Aorta (tissue), 5 donors: ENCODE measurements at regions not wholly inside any gene's neighbourhood (a gene's known extent, or its start where the extent isn't known, plus 50 kb on each side); places are given as distances from the start of the nearest gene placed in this dataset.

ENCODE experiments used
- ATAC-seq: fragments of 200-7000 bp; cut with Tn5 transposase; one replicate; pipeline ENCODE4 v1.9.1; 2022; ENCODE audit warnings: moderate library complexity; ENCODE audit not compliant: low FRiP score
- DNase-seq, 2 donors: peaks; one replicate each; pipeline ENCODE4 v3.0.0-alpha.2; 2020
- H3K27ac ChIP-seq, 2 donors: one replicate each; pipeline ENCODE4 v1.5.1; 2013; ENCODE audit warnings: low read length in 2 of 2, mild to moderate bottlenecking in 2 of 2, moderate library complexity in 2 of 2, control low read depth in 1 of 2, inconsistent platforms in 1 of 2, low read depth in 1 of 2
- H3K27me3 ChIP-seq, 2 donors: one replicate each; pipeline ENCODE4 v1.6.1; 2013; ENCODE audit warnings: control low read depth in 1 of 2, low read length in 1 of 2, mild to moderate bottlenecking in 1 of 2, moderate library complexity in 1 of 2; ENCODE audit not compliant: insufficient read depth in 2 of 2, control insufficient read depth in 1 of 2
- H3K36me3 ChIP-seq, 2 donors: one replicate each; pipeline ENCODE4 v1.6.1; 2013; ENCODE audit warnings: control low read depth in 1 of 2, low read length in 1 of 2, mild to moderate bottlenecking in 1 of 2; ENCODE audit not compliant: insufficient read depth in 2 of 2, control insufficient read depth in 1 of 2
- H3K4me1 ChIP-seq, 2 donors: one replicate each; pipeline ENCODE4 v1.6.1; 2013; ENCODE audit warnings: low read length in 2 of 2, control low read depth in 1 of 2, mild to moderate bottlenecking in 1 of 2, moderate library complexity in 1 of 2; ENCODE audit not compliant: insufficient read depth in 2 of 2, control insufficient read depth in 1 of 2
- H3K4me3 ChIP-seq, 2 donors: one replicate each; pipeline ENCODE4 v1.5.1; 2013; ENCODE audit warnings: low read length in 2 of 2, control low read depth in 1 of 2, mild to moderate bottlenecking in 1 of 2
- H3K9me3 ChIP-seq: one replicate; pipeline ENCODE4 v1.6.1; 2013; ENCODE audit warnings: mild to moderate bottlenecking, low read length; ENCODE audit not compliant: control insufficient read depth
- WGBS, 2 donors: extraction: QIAGEN DNeasy Blood & Tissue Kit; methylation state at CpG; one replicate each; pipeline ENCODE4 v1.1.7; 2013; 5-methylcytosine and 5-hydroxymethylcytosine counted together
- intact Hi-C, 2 donors: fragments of 100-400 bp; cut with DNase I; formaldehyde crosslinking; loops; one replicate each; pipeline versions ENCODE4 v1.14.2 to v1.15.0; 2022
- donor health status: healthy with polysubstance abuse.
- donor health status: Bipolar disorder and iron deficiency.
- donor health status: DM: no; HTN: no; CAD: no.
- donor health status: DM: no; HTN: no; CAD: no.
- donor health status: DM: yes; HTN: yes; CAD: no.

DNA sequence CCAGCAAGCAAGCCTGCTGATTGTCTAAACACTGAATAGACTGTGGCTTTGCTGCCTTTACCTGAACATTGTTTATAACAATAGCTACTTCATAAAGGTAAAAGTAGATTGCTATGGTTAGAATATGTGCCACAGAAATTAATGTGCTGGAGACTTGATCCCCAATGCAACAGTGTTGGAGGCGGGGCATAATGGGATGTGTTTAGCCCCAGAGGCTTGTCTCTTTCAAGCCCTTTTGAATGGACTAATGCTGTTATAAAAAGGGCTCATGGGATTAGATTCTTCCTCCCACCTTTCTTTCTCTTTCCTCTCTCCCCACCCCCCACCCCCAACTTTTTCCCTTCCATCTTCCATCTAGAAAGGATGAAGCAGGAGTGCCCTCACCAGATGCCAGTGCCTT lies 80.2 kb upstream of the PPP2R5A start:
- no peak overlapping the region for H3K4me3 ChIP-seq
- ATAC-seq (no peak), DNase-seq (no peak)
- 97 to 100% methylated on average over 1 of the region's 1 CpG for WGBS, 2 donors
- H3K27ac ChIP-seq = no peak overlapping the region
- peaks cover 4% of the 10 kb centered on the region for H3K9me3 ChIP-seq
- H3K27me3 ChIP-seq = no peaks in the 10 kb centered on the region
- H3K4me1 ChIP-seq = no peaks in the 10 kb centered on the region
- intact Hi-C loops = no loop called here
- no peaks in the 10 kb centered on the region for H3K36me3 ChIP-seq

GRCh38 chr1:212205843-212206242 lies 79.4 kb upstream of the PPP2R5A start:
- Histone ChIP-seq H3K4me1 (no peaks in the 10 kb centered on the region), H3K9me3 (peaks cover 2% of the 10 kb centered on the region), H3K36me3 (no peaks in the 10 kb centered on the region), H3K27ac (no peak overlapping the region), H3K4me3 (no peak overlapping the region), H3K27me3 (no peaks in the 10 kb centered on the region)
- DNase-seq (no peak), ATAC-seq (no peak)
- intact Hi-C loops = no loop called here
- WGBS, 2 donors = 82 to 90% methylated on average over 5 of the region's 5 CpGs

DNA sequence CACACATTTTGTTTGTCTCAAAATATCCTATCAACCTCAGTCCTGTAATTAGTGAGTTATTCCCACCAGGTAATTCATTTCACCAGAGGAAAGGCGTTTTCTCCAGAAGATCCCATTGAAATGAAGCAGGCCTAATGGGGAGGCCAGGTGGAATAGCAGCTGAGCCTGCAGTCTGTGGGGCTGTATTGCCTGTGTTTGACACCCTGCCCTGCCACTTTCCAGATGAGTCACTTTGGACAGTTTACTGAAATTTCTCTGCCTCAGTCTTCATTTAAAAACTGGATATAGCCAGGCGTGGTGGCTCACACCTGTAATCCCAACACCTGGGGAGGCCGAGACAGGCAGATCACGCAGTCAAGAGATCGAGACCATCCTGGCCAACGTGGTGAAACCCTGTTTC lies 78.1 kb upstream of the PPP2R5A start:
- WGBS, 2 donors = 90 to 95% methylated on average over 6 of the region's 6 CpGs
- H3K4me3 ChIP-seq = no peak overlapping the region
- no peak overlapping the region for H3K27ac ChIP-seq
- peaks cover 2% of the 10 kb centered on the region for H3K9me3 ChIP-seq
- intact Hi-C loops = no loop called here
- DNase-seq (no peak), ATAC-seq (no peak)
- no peaks in the 10 kb centered on the region for H3K36me3 ChIP-seq
- no peaks in the 10 kb centered on the region for H3K4me1 ChIP-seq
- H3K27me3 ChIP-seq = no peaks in the 10 kb centered on the region

- no peak overlapping the region for H3K4me3 ChIP-seq
- ATAC-seq = no peak
- no peaks in the 10 kb centered on the region for H3K27me3 ChIP-seq
- H3K4me1 ChIP-seq = no peaks in the 10 kb centered on the region
- no peak overlapping the region for H3K27ac ChIP-seq
- intact Hi-C loops = no loop called here
- peaks cover 2% of the 10 kb centered on the region for H3K9me3 ChIP-seq
- no peak for DNase-seq
- WGBS, 2 donors = 65 to 66% methylated on average over 5 of the region's 5 CpGs
- H3K36me3 ChIP-seq = no peaks in the 10 kb centered on the region
Measured at GRCh38 chr1:212207822-212208520, 77.2 kb upstream of the PPP2R5A start.

DNA sequence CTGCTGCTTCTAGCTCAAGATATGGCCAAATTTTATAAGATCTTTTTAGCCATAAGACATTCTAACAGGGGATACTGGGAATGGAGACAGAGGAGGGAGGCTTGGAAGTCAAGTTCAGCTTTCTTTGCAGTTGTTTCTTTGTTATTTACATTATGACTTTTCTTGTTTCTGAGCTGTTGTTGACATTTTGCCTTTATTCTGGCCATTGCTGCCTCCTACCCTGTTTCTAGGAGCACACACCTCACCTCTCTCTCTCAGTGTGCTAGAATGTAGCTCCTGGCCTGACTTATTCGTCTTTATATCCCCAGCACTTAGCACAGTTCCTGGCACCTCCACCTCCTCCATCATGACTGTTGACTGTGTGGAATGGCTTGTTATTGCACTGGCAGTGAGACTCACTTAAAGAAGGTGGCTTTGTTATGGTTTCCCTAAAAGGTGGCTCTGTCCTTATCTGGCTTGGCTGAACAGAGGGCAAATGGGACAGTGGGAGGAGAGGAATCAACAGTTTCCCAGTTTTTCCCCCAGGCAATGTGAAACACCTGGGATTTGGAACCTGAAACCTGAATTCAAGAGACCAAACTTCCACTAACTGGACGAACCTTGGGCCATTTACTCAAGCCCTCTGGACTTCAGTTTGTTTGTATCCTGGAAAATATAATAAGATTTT lies 76.1 kb upstream of the PPP2R5A start:
- Histone ChIP-seq H3K27ac (no peak overlapping the region), H3K4me1 (no peaks in the 10 kb centered on the region), H3K9me3 (peaks cover 2% of the 10 kb centered on the region), H3K36me3 (no peaks in the 10 kb centered on the region), H3K4me3 (no peak overlapping the region), H3K27me3 (no peaks in the 10 kb centered on the region)
- DNase-seq (no peak), ATAC-seq (no peak)
- intact Hi-C loops = no loop called here
- 59 to 61% methylated on average over 2 of the region's 2 CpGs for WGBS, 2 donors

DNA sequence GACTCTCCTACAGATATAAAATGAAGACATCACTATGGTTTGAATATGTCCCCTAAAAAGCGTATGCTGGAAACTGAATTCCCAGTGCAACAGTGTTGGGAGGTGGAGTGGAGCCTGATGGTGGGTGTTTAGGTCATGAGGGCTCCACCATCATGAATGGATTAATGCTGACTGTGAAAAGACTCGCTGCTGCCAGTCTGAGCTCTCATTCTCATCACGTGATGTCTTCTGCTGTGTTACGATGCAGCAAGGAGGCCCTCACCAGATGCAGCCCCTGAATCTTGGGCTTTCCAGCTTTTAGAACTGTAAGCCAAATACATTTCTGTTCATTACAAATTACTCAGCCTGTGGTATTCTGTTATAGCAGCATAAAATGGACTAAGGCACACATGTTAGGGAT lies 73.8 kb upstream of the PPP2R5A start:
- intact Hi-C loops = no loop called here
- WGBS, 2 donors = 91 to 97% methylated on average over 4 of the region's 4 CpGs

GRCh38 chr1:212212343-212212742 lies 72.9 kb upstream of the PPP2R5A start:
- intact Hi-C loops = no loop called here

More for the DNA sequence above, 73.8 kb upstream of the PPP2R5A start:
- no peak overlapping the region for H3K4me3 ChIP-seq
- H3K36me3 ChIP-seq = no peaks in the 10 kb centered on the region
- H3K27ac ChIP-seq = no peak overlapping the region
- ATAC-seq (no peak), DNase-seq (no peak)
- no peaks in the 10 kb centered on the region for H3K27me3 ChIP-seq
- no peaks in the 10 kb centered on the region for H3K4me1 ChIP-seq
- H3K9me3 ChIP-seq = peaks cover 2% of the 10 kb centered on the region

GRCh38 chr1:212212906-212213305 lies 72.3 kb upstream of the PPP2R5A start:
- Histone ChIP-seq H3K4me1 (no peaks in the 10 kb centered on the region), H3K4me3 (no peak overlapping the region), H3K36me3 (no peaks in the 10 kb centered on the region), H3K9me3 (peaks cover 2% of the 10 kb centered on the region), H3K27ac (no peak overlapping the region), H3K27me3 (no peaks in the 10 kb centered on the region)
- no peak for ATAC-seq
- intact Hi-C loops = no loop called here
- no peak for DNase-seq
- 89 to 92% methylated on average over 7 of the region's 7 CpGs for WGBS, 2 donors

More at GRCh38 chr1:212212343-212212742, 72.9 kb upstream of the PPP2R5A start:
- Histone ChIP-seq H3K27me3 (no peaks in the 10 kb centered on the region), H3K4me3 (no peak overlapping the region), H3K4me1 (no peaks in the 10 kb centered on the region), H3K36me3 (no peaks in the 10 kb centered on the region), H3K27ac (no peak overlapping the region), H3K9me3 (peaks cover 2% of the 10 kb centered on the region)
- WGBS, 2 donors = 96 to 97% methylated on average over 4 of the region's 4 CpGs
- no peak for DNase-seq
- ATAC-seq = no peak

- DNase-seq (no peak), ATAC-seq (no peak)
- Histone ChIP-seq H3K9me3 (peaks cover 2% of the 10 kb centered on the region), H3K4me1 (no peaks in the 10 kb centered on the region), H3K27me3 (no peaks in the 10 kb centered on the region), H3K4me3 (no peak overlapping the region), H3K36me3 (no peaks in the 10 kb centered on the region), H3K27ac (no peak overlapping the region)
- WGBS, 2 donors = 92 to 95% methylated on average over 2 of the region's 2 CpGs
- intact Hi-C loops = no loop called here
Measured at GRCh38 chr1:212213784-212214183, 71.4 kb upstream of the PPP2R5A start.
